Liver (tissue), 8 donors: ENCODE measurements at regions not wholly inside any gene's neighbourhood (a gene's known extent, or its start where the extent isn't known, plus 50 kb on each side); places are given as distances from the start of the nearest gene placed in this dataset.

Experiments used
- DNase-seq: peaks from one replicate; pipeline ENCODE4 v3.0.0-alpha.2; 2017; ENCODE audit warnings: low spot score
- H3K27ac ChIP-seq, 2 donors: one replicate each; pipeline ENCODE4 v1.7.0; 2013; ENCODE audit warnings: inconsistent platforms in 2 of 2, low read length in 2 of 2, control low read depth in 1 of 2, low read depth in 1 of 2, mild to moderate bottlenecking in 1 of 2
- H3K27me3 ChIP-seq, 4 donors: one replicate each; pipeline versions ENCODE4 v1.6.1 to v1.7.0; 2013; ENCODE audit warnings: low read length in 3 of 4, inconsistent platforms in 1 of 4, mild to moderate bottlenecking in 1 of 4, moderate library complexity in 1 of 4; ENCODE audit not compliant: control insufficient read depth in 4 of 4, insufficient read depth in 4 of 4
- H3K36me3 ChIP-seq, 4 donors: one replicate each; pipeline versions ENCODE4 v1.6.1 to v1.7.0; 2013; ENCODE audit warnings: low read length in 3 of 4, mild to moderate bottlenecking in 3 of 4, low read depth in 1 of 4, moderate library complexity in 1 of 4; ENCODE audit not compliant: control insufficient read depth in 4 of 4, insufficient read depth in 3 of 4
- H3K4me1 ChIP-seq, 4 donors: one replicate each; pipeline versions ENCODE4 v1.6.1 to v1.7.0; 2013; ENCODE audit warnings: low read length in 3 of 4, mild to moderate bottlenecking in 3 of 4, moderate library complexity in 1 of 4; ENCODE audit not compliant: control insufficient read depth in 4 of 4, insufficient read depth in 4 of 4
- H3K4me3 ChIP-seq, 3 donors: one replicate each; pipeline versions ENCODE4 v1.6.1 to v1.7.0; 2013; ENCODE audit warnings: low read length in 3 of 3, control low read depth in 1 of 3, low read depth in 1 of 3, mild to moderate bottlenecking in 1 of 3
- H3K9ac ChIP-seq, 2 donors: one replicate each; pipeline ENCODE4 v1.7.0; 2013; ENCODE audit warnings: low read length in 2 of 2, mild to moderate bottlenecking in 2 of 2, moderate library complexity in 2 of 2, control low read depth in 1 of 2, low read depth in 1 of 2
- H3K9me3 ChIP-seq, 4 donors: one replicate each; pipeline versions ENCODE4 v1.6.1 to v1.7.0; 2013; ENCODE audit warnings: low read length in 3 of 4; ENCODE audit not compliant: control insufficient read depth in 4 of 4
- CTCF ChIP-seq: fragments of 150-350 bp; IDR thresholded peaks from 2 replicates; pipeline ENCODE4 v1.5.1; 2017; ENCODE audit warnings: improper control_type of control experiment, low read depth, low read length; ENCODE audit not compliant: missing input control
- EGR1 ChIP-seq, 2 donors: IDR thresholded peaks; 2 replicates each; pipeline ENCODE4 v1.6.1; 2016 to 2018; ENCODE audit warnings: antibody characterized with exemption in 2 of 2, low read depth in 2 of 2
- FOXA1 ChIP-seq: IDR thresholded peaks from 2 replicates; pipeline ENCODE4 v1.6.1; 2016; ENCODE audit warnings: antibody characterized with exemption
- FOXA2 ChIP-seq: IDR thresholded peaks from 2 replicates; pipeline ENCODE4 v1.6.1; 2016; ENCODE audit warnings: antibody characterized with exemption
- HNF4A ChIP-seq, 2 donors: conservative IDR thresholded peaks; 2 replicates each; pipeline ENCODE4 v1.6.1; 2016; ENCODE audit warnings: antibody characterized with exemption in 2 of 2, mild to moderate bottlenecking in 2 of 2
- HNF4G ChIP-seq: IDR thresholded peaks from 2 replicates; pipeline ENCODE4 v1.6.1; 2016; ENCODE audit warnings: antibody characterized with exemption
- NR2F2 ChIP-seq: IDR thresholded peaks from 2 replicates; pipeline ENCODE4 v1.6.1; 2016; ENCODE audit warnings: antibody characterized with exemption
- RAD21 ChIP-seq, 2 donors: IDR thresholded peaks; 2 replicates each; pipeline ENCODE4 v1.6.1; 2016; ENCODE audit warnings: antibody characterized with exemption in 2 of 2, mild to moderate bottlenecking in 2 of 2
- SP1 ChIP-seq: IDR thresholded peaks from 2 replicates; pipeline ENCODE4 v1.6.1; 2018; ENCODE audit warnings: antibody characterized with exemption, mild to moderate bottlenecking
- TAF1 ChIP-seq: conservative IDR thresholded peaks from 2 replicates; pipeline ENCODE4 v1.6.1; 2016; ENCODE audit warnings: antibody characterized with exemption, mild to moderate bottlenecking
- ZBTB33 ChIP-seq: IDR thresholded peaks from 2 replicates; pipeline ENCODE4 v1.6.1; 2016; ENCODE audit warnings: antibody characterized with exemption
- WGBS: extraction: QIAGEN DNeasy Blood & Tissue Kit; methylation state at CpG from one replicate; pipeline ENCODE4 v1.1.7; 2013; 5-methylcytosine and 5-hydroxymethylcytosine counted together
- donor health status: healthy.
- donor health status: healthy.
- donor health status: healthy.
- donor health status: healthy.
- donor health status: healthy.

GRCh38 chr3:25043749-25044148 is 384.3 kb upstream of the RARB start (continued):
- TF ChIP-seq CTCF = no peak

- Histone ChIP-seq H3K4me3 (no peak overlapping the region), H3K9me3 (no peaks in the 10 kb centered on the region), H3K36me3 (no peaks in the 10 kb centered on the region), H3K4me1 (no peaks in the 10 kb centered on the region), H3K27me3 (no peaks in the 10 kb centered on the region), H3K9ac (no peak overlapping the region), H3K27ac (no peak overlapping the region)
- 68% methylated on average over 7 of the region's 7 CpGs for WGBS
- TF ChIP-seq RAD21 (IDR thresholded peaks at IDR 0.05) (no peak), ZBTB33 (no peak), HNF4G (no peak)
- DNase-seq = no peak
Observed at GRCh38 chr3:25044762-25045710, 383.0 kb upstream of the RARB start.

- Histone ChIP-seq H3K9me3 (no peaks in the 10 kb centered on the region), H3K36me3 (no peaks in the 10 kb centered on the region), H3K4me1 (no peaks in the 10 kb centered on the region), H3K27me3 (no peaks in the 10 kb centered on the region), H3K4me3 (no peak overlapping the region), H3K27ac (no peak overlapping the region), H3K9ac (no peak overlapping the region)
- TF ChIP-seq NR2F2 (no peak), FOXA1 (no peak), EGR1 (IDR thresholded peaks at IDR 0.05; ENCODE audit: low read depth in 2 of 2) (no peak)
- DNase-seq = no peak
- 86% methylated on average over 2 of the region's 2 CpGs for WGBS
Observed at GRCh38 chr3:25046911-25047771, 380.9 kb upstream of the RARB start.

- TF ChIP-seq HNF4A (conservative IDR thresholded peaks at IDR 0.05) = no peak
- no peak for TF ChIP-seq EGR1 (IDR thresholded peaks at IDR 0.05; ENCODE audit: low read depth in 2 of 2)
- no peak for TF ChIP-seq FOXA2
- no peak for TF ChIP-seq TAF1
- no peak for TF ChIP-seq SP1
- no peaks in the 10 kb centered on the region for H3K36me3 ChIP-seq
- H3K9me3 ChIP-seq = no peaks in the 10 kb centered on the region
- no peak for DNase-seq
- H3K4me3 ChIP-seq = no peak overlapping the region
- no peaks in the 10 kb centered on the region for H3K27me3 ChIP-seq
- H3K4me1 ChIP-seq = peaks cover 0 to 13% (median 5%) of the 10 kb centered on the region in 4 donors
- H3K9ac ChIP-seq = no peak overlapping the region
- no peak overlapping the region for H3K27ac ChIP-seq
- WGBS = 90% methylated on average over 3 of the region's 3 CpGs
Observed at GRCh38 chr3:25049304-25049703, 378.8 kb upstream of the RARB start.
